HG03066 (cell line): ENCODE measurements at regions not wholly inside any gene's neighbourhood (a gene's known extent, or its start where the extent isn't known, plus 50 kb on each side); places are given as distances from the start of the nearest gene placed in this dataset.

Experiments used
- ATAC-seq: cut with Tn5 transposase; IDR thresholded peaks from one replicate; pipeline ENCODE4 v1.9.1; 2021; ENCODE audit warnings: low read depth; ENCODE audit not compliant: unreplicated experiment

GRCh38 chr12:72082986-72083820, 144.6 kb downstream of the TPH2 start:
- no peak for ATAC-seq

GRCh38 chr12:72084061-72084460, 145.4 kb downstream of the TPH2 start:
- no peak for ATAC-seq

- ATAC-seq, result no peak
These were observed 146.2 kb downstream of the TPH2 start for GRCh38 chr12:72084880-72085279.

- no peak for ATAC-seq
These were observed 151.0 kb downstream of the TPH2 start for GRCh38 chr12:72089678-72090077.

GRCh38 chr12:72093424-72093823, 154.8 kb downstream of the TPH2 start:
- no peak for ATAC-seq

- no peak for ATAC-seq
These were observed 155.3 kb downstream of the TPH2 start for GRCh38 chr12:72093930-72094329.

GRCh38 chr12:72094490-72094889, 155.8 kb downstream of the TPH2 start:
- ATAC-seq, result no peak

GRCh38 chr12:72095025-72095424, 156.4 kb downstream of the TPH2 start:
- no peak for ATAC-seq

GRCh38 chr12:72098622-72099021, 160.0 kb downstream of the TPH2 start:
- no peak for ATAC-seq

- no peak for ATAC-seq
These were observed 162.2 kb downstream of the TPH2 start for GRCh38 chr12:72100854-72101253.

GRCh38 chr12:72102150-72102549, 163.5 kb downstream of the TPH2 start:
- ATAC-seq, result no peak

- ATAC-seq, result no peak
These were observed 166.3 kb upstream of the TRHDE start for GRCh38 chr12:72105849-72106248.

GRCh38 chr12:72110937-72111650, 161.1 kb upstream of the TRHDE start:
- ATAC-seq, result no peak

- no peak for ATAC-seq
These were observed 160.5 kb upstream of the TRHDE start for GRCh38 chr12:72111706-72112105.

- no peak for ATAC-seq
These were observed 138.6 kb upstream of the TRHDE start for GRCh38 chr12:72133497-72134055.

- no peak for ATAC-seq
These were observed 137.7 kb upstream of the TRHDE start for GRCh38 chr12:72134246-72135020.

GRCh38 chr12:72135021-72135301, 137.2 kb upstream of the TRHDE start:
- no peak for ATAC-seq

GRCh38 chr12:72136792-72137191, 135.4 kb upstream of the TRHDE start:
- no peak for ATAC-seq

- ATAC-seq, result no peak
These were observed 132.8 kb upstream of the TRHDE start for GRCh38 chr12:72139411-72139810.

GRCh38 chr12:72141381-72141780, 130.8 kb upstream of the TRHDE start:
- ATAC-seq, result peak; percentile 89

- no peak for ATAC-seq
These were observed 127.6 kb upstream of the TRHDE start for GRCh38 chr12:72144553-72144952.
